Vagina (tissue), 2 donors: ENCODE measurements at regions not wholly inside any gene's neighbourhood (a gene's known extent, or its start where the extent isn't known, plus 50 kb on each side); places are given as distances from the start of the nearest gene placed in this dataset.

Source experiments
- POLR2A ChIP-seq, 2 donors: fragments of 450-650 bp; IDR thresholded peaks; one replicate each; pipeline ENCODE4 v1.6.1; 2017; ENCODE audit warnings: antibody characterized with exemption in 2 of 2, mild to moderate bottlenecking in 2 of 2, moderate library complexity in 2 of 2
- POLR2AphosphoS5 ChIP-seq, 2 donors: sonication (generic); formaldehyde crosslinking; IDR thresholded peaks; one replicate each; pipeline ENCODE4 v1.9.0; 2017; ENCODE audit warnings: antibody characterized with exemption in 2 of 2, mild to moderate bottlenecking in 2 of 2, low read depth in 1 of 2; ENCODE audit not compliant: insufficient read depth in 1 of 2
- TF ChIP-seq, protein P1 (sequence below), 3 experiments: fragments of 450-650 bp in 2 of 3; fragments of 200-600 bp in 1 of 3; sonication (generic) in 1 of 3; IDR thresholded peaks; one replicate each; pipeline ENCODE4 v1.5.1; 2017 to 2019; ENCODE audit warnings: antibody characterized with exemption in 3 of 3, mild to moderate bottlenecking in 2 of 3, moderate library complexity in 2 of 3

DNA sequence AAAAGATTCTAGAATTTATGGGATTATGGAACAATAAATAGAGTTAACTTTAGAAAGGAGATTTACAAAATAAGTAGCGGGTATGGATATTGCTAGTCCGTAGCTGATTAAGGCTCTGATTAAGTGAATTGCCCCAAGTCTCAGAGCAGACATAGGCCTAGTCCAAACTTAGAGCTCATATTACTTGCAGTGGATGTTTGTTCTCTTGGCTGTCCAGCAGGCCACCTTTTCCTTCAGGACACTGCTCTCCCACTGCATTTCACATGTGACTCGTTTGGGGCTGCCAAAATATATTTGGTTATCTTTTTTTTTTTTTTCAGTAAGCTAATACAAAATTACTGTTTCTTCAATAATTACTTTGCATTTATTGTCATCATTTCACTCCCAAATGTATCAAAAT lies 76.6 kb downstream of the ARRDC3 start:
- TF ChIP-seq, protein P1, sequence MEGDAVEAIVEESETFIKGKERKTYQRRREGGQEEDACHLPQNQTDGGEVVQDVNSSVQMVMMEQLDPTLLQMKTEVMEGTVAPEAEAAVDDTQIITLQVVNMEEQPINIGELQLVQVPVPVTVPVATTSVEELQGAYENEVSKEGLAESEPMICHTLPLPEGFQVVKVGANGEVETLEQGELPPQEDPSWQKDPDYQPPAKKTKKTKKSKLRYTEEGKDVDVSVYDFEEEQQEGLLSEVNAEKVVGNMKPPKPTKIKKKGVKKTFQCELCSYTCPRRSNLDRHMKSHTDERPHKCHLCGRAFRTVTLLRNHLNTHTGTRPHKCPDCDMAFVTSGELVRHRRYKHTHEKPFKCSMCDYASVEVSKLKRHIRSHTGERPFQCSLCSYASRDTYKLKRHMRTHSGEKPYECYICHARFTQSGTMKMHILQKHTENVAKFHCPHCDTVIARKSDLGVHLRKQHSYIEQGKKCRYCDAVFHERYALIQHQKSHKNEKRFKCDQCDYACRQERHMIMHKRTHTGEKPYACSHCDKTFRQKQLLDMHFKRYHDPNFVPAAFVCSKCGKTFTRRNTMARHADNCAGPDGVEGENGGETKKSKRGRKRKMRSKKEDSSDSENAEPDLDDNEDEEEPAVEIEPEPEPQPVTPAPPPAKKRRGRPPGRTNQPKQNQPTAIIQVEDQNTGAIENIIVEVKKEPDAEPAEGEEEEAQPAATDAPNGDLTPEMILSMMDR (IDR thresholded peaks at IDR 0.05), result no peak
- TF ChIP-seq POLR2A (IDR thresholded peaks at IDR 0.05) (no peak), POLR2AphosphoS5 (IDR thresholded peaks at IDR 0.05; ENCODE audit: insufficient read depth in 1 of 2, low read depth in 1 of 2) (no peak)
